H9 (cell line): ENCODE measurements at regions not wholly inside any gene's neighbourhood (a gene's known extent, or its start where the extent isn't known, plus 50 kb on each side); places are given as distances from the start of the nearest gene placed in this dataset.

ENCODE experiments used
- DNase-seq: peaks from one replicate; pipeline ENCODE4 v3.0.0-alpha.2; 2017
- H2AFZ ChIP-seq: one replicate; pipeline ENCODE4 v1.6.1; 2013; ENCODE audit warnings: mild to moderate bottlenecking, low read length, control low read depth, moderate library complexity
- H2AK5ac ChIP-seq: 2 replicates; pipeline ENCODE4 v1.6.1; 2013; ENCODE audit warnings: low read length, control low read depth, mixed read lengths; ENCODE audit not compliant: insufficient read length
- H2BK120ac ChIP-seq: one replicate; pipeline ENCODE4 v1.6.1; 2013; ENCODE audit warnings: low read depth, mild to moderate bottlenecking, low read length, control low read depth, inconsistent platforms; ENCODE audit not compliant: poor library complexity, severe bottlenecking
- H2BK12ac ChIP-seq: 2 replicates; pipeline ENCODE4 v1.6.1; 2013; ENCODE audit warnings: low read length, control low read depth, mixed read lengths, low read depth; ENCODE audit not compliant: insufficient read length
- H2BK15ac ChIP-seq: 2 replicates; pipeline ENCODE4 v1.6.1; 2013; ENCODE audit warnings: low read depth, low read length, control low read depth
- H2BK20ac ChIP-seq: one replicate; pipeline ENCODE4 v1.6.1; 2013; ENCODE audit warnings: low read depth, mild to moderate bottlenecking, low read length, control low read depth, inconsistent platforms; ENCODE audit not compliant: poor library complexity, severe bottlenecking
- H2BK5ac ChIP-seq: 2 replicates; pipeline ENCODE4 v1.6.1; 2013; ENCODE audit warnings: low read length, control low read depth, mixed read lengths; ENCODE audit not compliant: insufficient read length
- H3K14ac ChIP-seq: 2 replicates; pipeline ENCODE4 v1.6.1; 2013; ENCODE audit warnings: low read length, control low read depth; ENCODE audit not compliant: insufficient read depth
- H3K18ac ChIP-seq: 2 replicates; pipeline ENCODE4 v1.6.1; 2013; ENCODE audit warnings: low read depth, mild to moderate bottlenecking, mixed read lengths, low read length, control low read depth; ENCODE audit not compliant: insufficient read length
- H3K23ac ChIP-seq: 2 replicates; pipeline ENCODE4 v1.6.1; 2013; ENCODE audit warnings: low read length, control low read depth, mixed read lengths, low read depth; ENCODE audit not compliant: insufficient read length
- H3K23me2 ChIP-seq: 2 replicates; pipeline ENCODE4 v1.6.1; 2013; ENCODE audit warnings: low read depth, mild to moderate bottlenecking, mixed read lengths, low read length, control low read depth; ENCODE audit not compliant: insufficient read length, poor library complexity, severe bottlenecking
- H3K27ac ChIP-seq: 2 replicates; pipeline ENCODE4 v1.5.1; 2013; ENCODE audit warnings: low read length, control low read depth, mixed read lengths, low read depth; ENCODE audit not compliant: insufficient read length
- H3K27me3 ChIP-seq: 2 replicates; pipeline ENCODE4 v1.6.1; 2013; ENCODE audit warnings: low read length, control low read depth, inconsistent platforms; ENCODE audit not compliant: insufficient read depth
- H3K4ac ChIP-seq: 2 replicates; pipeline ENCODE4 v1.6.1; 2013; ENCODE audit warnings: low read depth, mild to moderate bottlenecking, control low read depth, inconsistent platforms, low read length, moderate library complexity
- H3K4me1 ChIP-seq: 2 replicates; pipeline ENCODE4 v1.6.1; 2013; ENCODE audit warnings: low read length, control low read depth, inconsistent platforms; ENCODE audit not compliant: insufficient read depth
- H3K4me2 ChIP-seq: 2 replicates; pipeline ENCODE4 v1.6.1; 2013; ENCODE audit warnings: low read length, control low read depth, mixed read lengths; ENCODE audit not compliant: insufficient read length, insufficient read depth
- H3K56ac ChIP-seq: 2 replicates; pipeline ENCODE4 v1.6.1; 2013; ENCODE audit warnings: low read depth, mild to moderate bottlenecking, mixed read lengths, low read length, control low read depth; ENCODE audit not compliant: insufficient read length
- H3K79me1 ChIP-seq: 2 replicates; pipeline ENCODE4 v1.6.1; 2013; ENCODE audit warnings: low read depth, mild to moderate bottlenecking, moderate library complexity, low read length, control low read depth, inconsistent platforms; ENCODE audit not compliant: insufficient read depth, poor library complexity, severe bottlenecking
- H3K79me2 ChIP-seq: 2 replicates; pipeline ENCODE4 v1.6.1; 2013; ENCODE audit warnings: low read length, control low read depth, inconsistent platforms; ENCODE audit not compliant: insufficient read depth
- H3K9ac ChIP-seq: 2 replicates; pipeline ENCODE4 v1.6.1; 2013; ENCODE audit warnings: low read length, control low read depth, mixed read lengths; ENCODE audit not compliant: insufficient read length; ENCODE audit errors: extremely low read depth
- H3K9me3 ChIP-seq: one replicate; pipeline ENCODE4 v1.6.1; 2013; ENCODE audit warnings: low read depth, low read length, inconsistent platforms; ENCODE audit not compliant: control insufficient read depth
- H3T11ph ChIP-seq: one replicate; pipeline ENCODE4 v1.6.1; 2013; ENCODE audit warnings: mild to moderate bottlenecking, low read length, control low read depth, inconsistent platforms
- H4K20me1 ChIP-seq: one replicate; pipeline ENCODE4 v1.6.1; 2013; ENCODE audit not compliant: control insufficient read depth, insufficient read length, insufficient read depth
- H4K5ac ChIP-seq: 2 replicates; pipeline ENCODE4 v1.6.1; 2013; ENCODE audit warnings: low read depth, mild to moderate bottlenecking, mixed read lengths, low read length, control low read depth; ENCODE audit not compliant: insufficient read length
- H4K8ac ChIP-seq: replicated peaks from 2 replicates; pipeline ENCODE4 v1.6.1; 2013; ENCODE audit warnings: low read length, control low read depth, mixed read lengths, low read depth; ENCODE audit not compliant: insufficient read length
- H4K91ac ChIP-seq: 2 replicates; pipeline ENCODE4 v1.6.1; 2013; ENCODE audit warnings: low read depth, mild to moderate bottlenecking, moderate library complexity, mixed read lengths, low read length, control low read depth; ENCODE audit not compliant: insufficient read length
- H3K27ac Mint-ChIP-seq, 3 experiments: 2 replicates in 2 of 3; 3 replicates in 1 of 3; pipeline ENCODE4 v1.8.0; 2020 to 2021; ENCODE audit warnings: mixed read lengths in 3 of 3, mild to moderate bottlenecking in 1 of 3, moderate library complexity in 1 of 3
- H3K27me3 Mint-ChIP-seq: 2 replicates; pipeline ENCODE4 v1.8.0; 2021; ENCODE audit warnings: low read depth, mild to moderate bottlenecking, moderate library complexity, mixed read lengths
- H3K36me3 Mint-ChIP-seq, 3 experiments: 2 replicates in 2 of 3; 3 replicates in 1 of 3; pipeline ENCODE4 v1.8.0; 2020 to 2021; ENCODE audit warnings: low read depth in 3 of 3, mixed read lengths in 3 of 3; ENCODE audit not compliant: insufficient read depth in 1 of 3
- H3K4me1 Mint-ChIP-seq, 2 experiments: 2 replicates each; pipeline ENCODE4 v1.8.0; 2020; ENCODE audit warnings: mixed read lengths in 2 of 2
- H3K4me3 Mint-ChIP-seq, 2 experiments: 2 replicates in 1 of 2; 3 replicates in 1 of 2; pipeline ENCODE4 v1.8.0; 2020 to 2021; ENCODE audit warnings: mild to moderate bottlenecking in 2 of 2, mixed read lengths in 2 of 2, moderate library complexity in 1 of 2
- H3K9me3 Mint-ChIP-seq, 2 experiments: 2 replicates in 1 of 2; 3 replicates in 1 of 2; pipeline ENCODE4 v1.8.0; 2020; ENCODE audit warnings: mild to moderate bottlenecking in 2 of 2, mixed read lengths in 2 of 2, moderate library complexity in 1 of 2
- WGBS: extraction: QIAGEN DNeasy Blood & Tissue Kit; methylation state at CpG from one replicate; pipeline ENCODE4 v1.1.7; 2013; ENCODE audit warnings: missing lambda C conversion rate, low lambda C conversion rate, mixed read lengths; ENCODE audit not compliant: insufficient read length; ENCODE audit errors: extremely low coverage; 5-methylcytosine and 5-hydroxymethylcytosine counted together
- TF ChIP-seq, protein P1 (sequence below): fragments of 200-600 bp; sonication (generic); conservative IDR thresholded peaks from 3 replicates; pipeline ENCODE4 v1.8.0; 2021; ENCODE audit warnings: antibody characterized with exemption, mild to moderate bottlenecking

DNA sequence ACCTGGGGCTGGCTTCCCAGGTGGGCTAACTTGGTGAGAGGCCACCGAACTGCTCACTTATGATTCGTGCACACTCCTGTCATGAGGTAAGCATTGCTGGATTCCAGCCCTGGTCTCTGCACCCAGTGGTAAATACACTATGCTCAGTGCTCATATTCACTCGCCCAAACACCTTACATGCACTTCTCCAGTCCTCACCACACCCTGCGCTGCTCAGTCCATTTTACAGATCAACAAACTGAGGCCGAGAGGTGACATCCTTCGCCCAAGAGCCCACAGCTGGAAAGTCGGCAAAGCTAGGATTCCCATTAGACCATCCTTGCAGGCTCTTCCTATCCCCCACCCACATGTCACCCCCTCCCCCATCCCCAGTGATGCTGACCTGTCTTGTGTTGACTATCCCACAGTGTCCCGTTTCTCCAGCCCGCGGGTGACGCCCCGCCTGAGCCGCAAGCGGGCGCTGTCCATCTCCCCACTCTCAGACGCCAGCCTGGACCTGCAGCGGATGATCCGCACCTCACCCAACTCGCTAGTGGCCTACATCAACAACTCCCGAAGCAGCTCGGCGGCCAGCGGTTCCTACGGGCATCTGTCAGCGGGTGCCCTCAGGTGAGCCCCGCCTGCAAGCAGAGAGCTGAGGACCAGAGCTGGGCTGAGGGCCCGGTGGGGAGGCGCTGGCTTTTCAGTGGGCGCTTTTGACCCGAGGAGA, 232.8 kb downstream of the GLI2 start:
- Histone ChIP-seq H2BK12ac (no peak overlapping the region), H3K4me2 (no peak overlapping the region), H2AK5ac (no peak overlapping the region), H3K9me3 (no peaks in the 10 kb centered on the region), H4K91ac (no peak overlapping the region), H3K79me2 (no peaks in the 10 kb centered on the region), H3K9ac (no peak overlapping the region), H3K27me3 (no peaks in the 10 kb centered on the region), H3K23me2 (no peaks in the 10 kb centered on the region), H3K27ac (no peak overlapping the region), H3K79me1 (no peaks in the 10 kb centered on the region), H4K20me1 (no peaks in the 10 kb centered on the region), H3K4me1 (no peaks in the 10 kb centered on the region), H2BK5ac (no peak overlapping the region), H2BK15ac (no peak overlapping the region), H2AFZ (no peak overlapping the region), H3K56ac (no peak overlapping the region), H3T11ph (no peak overlapping the region), H3K14ac (no peak overlapping the region), H3K18ac (no peak overlapping the region), H3K23ac (no peak overlapping the region), H3K4ac (no peak overlapping the region), H4K5ac (no peak overlapping the region), H2BK20ac (no peak overlapping the region), H2BK120ac (no peak overlapping the region), H4K8ac (no peak overlapping the region)
- TF ChIP-seq, protein P1, sequence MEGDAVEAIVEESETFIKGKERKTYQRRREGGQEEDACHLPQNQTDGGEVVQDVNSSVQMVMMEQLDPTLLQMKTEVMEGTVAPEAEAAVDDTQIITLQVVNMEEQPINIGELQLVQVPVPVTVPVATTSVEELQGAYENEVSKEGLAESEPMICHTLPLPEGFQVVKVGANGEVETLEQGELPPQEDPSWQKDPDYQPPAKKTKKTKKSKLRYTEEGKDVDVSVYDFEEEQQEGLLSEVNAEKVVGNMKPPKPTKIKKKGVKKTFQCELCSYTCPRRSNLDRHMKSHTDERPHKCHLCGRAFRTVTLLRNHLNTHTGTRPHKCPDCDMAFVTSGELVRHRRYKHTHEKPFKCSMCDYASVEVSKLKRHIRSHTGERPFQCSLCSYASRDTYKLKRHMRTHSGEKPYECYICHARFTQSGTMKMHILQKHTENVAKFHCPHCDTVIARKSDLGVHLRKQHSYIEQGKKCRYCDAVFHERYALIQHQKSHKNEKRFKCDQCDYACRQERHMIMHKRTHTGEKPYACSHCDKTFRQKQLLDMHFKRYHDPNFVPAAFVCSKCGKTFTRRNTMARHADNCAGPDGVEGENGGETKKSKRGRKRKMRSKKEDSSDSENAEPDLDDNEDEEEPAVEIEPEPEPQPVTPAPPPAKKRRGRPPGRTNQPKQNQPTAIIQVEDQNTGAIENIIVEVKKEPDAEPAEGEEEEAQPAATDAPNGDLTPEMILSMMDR: no peak
- Mint-ChIP-seq H3K4me3 (no peak overlapping the region), H3K9me3 (no peaks in the 10 kb centered on the region), H3K4me1 (peaks cover 5 to 6% of the 10 kb centered on the region in 2 experiments), H3K27ac (no peak overlapping the region; a peak in 1 of 7 replicates), H3K36me3 (peaks cover 32 to 58% (median 56%) of the 10 kb centered on the region in 3 experiments), H3K27me3 (no peaks in the 10 kb centered on the region)
- no peak for DNase-seq
- no CpG with 5 or more reads among the region's 30 CpGs for WGBS
